H1 (cell line): ENCODE measurements at regions not wholly inside any gene's neighbourhood (a gene's known extent, or its start where the extent isn't known, plus 50 kb on each side); places are given as distances from the start of the nearest gene placed in this dataset.

Source experiments
- EZH2 ChIP-seq: fragments of 200-600 bp; sonication (generic); IDR thresholded peaks from 2 replicates; pipeline ENCODE4 v1.7.1; 2012; ENCODE audit warnings: low read depth, mild to moderate bottlenecking, moderate library complexity, low read length, inconsistent platforms; ENCODE audit not compliant: severe bottlenecking
- SIX5 ChIP-seq: IDR thresholded peaks from 2 replicates; pipeline ENCODE4 v1.6.1; 2011; ENCODE audit warnings: mild to moderate bottlenecking, low read depth, low read length
- TCF12 ChIP-seq: IDR thresholded peaks from 2 replicates; pipeline ENCODE4 v1.6.1; 2011; ENCODE audit warnings: low read depth, mild to moderate bottlenecking, low read length
- TF ChIP-seq, protein P1 (sequence below), 3 experiments: IDR thresholded peaks; 1 replicate in 2 of 3; 2 replicates in 1 of 3; pipeline versions ENCODE4 v1.5.1 to v1.6.1; 2011; ENCODE audit warnings: low read length in 3 of 3, mild to moderate bottlenecking in 3 of 3, inconsistent platforms in 2 of 3, low read depth in 1 of 3, moderate library complexity in 1 of 3; ENCODE audit not compliant: insufficient read depth in 1 of 3; ENCODE audit errors: control extremely low read depth in 1 of 3

DNA sequence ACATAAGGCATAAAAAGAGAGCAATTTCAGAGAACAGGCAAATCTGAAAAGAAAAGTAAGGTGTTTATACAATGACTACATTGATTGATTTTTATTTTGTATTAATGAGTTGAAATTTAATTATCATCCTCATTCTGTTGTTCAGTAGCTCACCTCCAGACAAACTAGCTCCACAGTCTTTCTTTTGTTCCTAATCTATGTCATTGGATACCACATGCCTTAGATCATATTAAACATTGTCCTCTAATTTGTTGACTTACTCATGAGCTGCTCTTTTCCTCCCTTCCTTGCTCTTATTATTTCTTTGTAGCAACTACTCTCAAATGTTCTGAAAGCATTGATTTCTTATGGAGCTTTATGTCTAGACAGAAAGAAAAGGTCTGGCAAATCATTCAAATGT is 185.5 kb upstream of the ZSWIM2 start:
- TF ChIP-seq, protein P1, sequence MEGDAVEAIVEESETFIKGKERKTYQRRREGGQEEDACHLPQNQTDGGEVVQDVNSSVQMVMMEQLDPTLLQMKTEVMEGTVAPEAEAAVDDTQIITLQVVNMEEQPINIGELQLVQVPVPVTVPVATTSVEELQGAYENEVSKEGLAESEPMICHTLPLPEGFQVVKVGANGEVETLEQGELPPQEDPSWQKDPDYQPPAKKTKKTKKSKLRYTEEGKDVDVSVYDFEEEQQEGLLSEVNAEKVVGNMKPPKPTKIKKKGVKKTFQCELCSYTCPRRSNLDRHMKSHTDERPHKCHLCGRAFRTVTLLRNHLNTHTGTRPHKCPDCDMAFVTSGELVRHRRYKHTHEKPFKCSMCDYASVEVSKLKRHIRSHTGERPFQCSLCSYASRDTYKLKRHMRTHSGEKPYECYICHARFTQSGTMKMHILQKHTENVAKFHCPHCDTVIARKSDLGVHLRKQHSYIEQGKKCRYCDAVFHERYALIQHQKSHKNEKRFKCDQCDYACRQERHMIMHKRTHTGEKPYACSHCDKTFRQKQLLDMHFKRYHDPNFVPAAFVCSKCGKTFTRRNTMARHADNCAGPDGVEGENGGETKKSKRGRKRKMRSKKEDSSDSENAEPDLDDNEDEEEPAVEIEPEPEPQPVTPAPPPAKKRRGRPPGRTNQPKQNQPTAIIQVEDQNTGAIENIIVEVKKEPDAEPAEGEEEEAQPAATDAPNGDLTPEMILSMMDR (IDR thresholded peaks at IDR 0.05; ENCODE audit: control extremely low read depth in 1 of 3, insufficient read depth in 1 of 3, low read depth in 1 of 3, low read length in 3 of 3): no peak
- TF ChIP-seq EZH2: no peak
- no peak for TF ChIP-seq TCF12
- TF ChIP-seq SIX5: no peak
